ENCODE measurements at regions not wholly inside any gene's neighbourhood (a gene's known extent, or its start where the extent isn't known, plus 50 kb on each side); places are given as distances from the start of the nearest gene placed in this dataset.

GRCh38 chr14:97428808-97429440 lies 631.7 kb downstream of the VRK1 start:
- H3K36me3 ChIP-seq (replicated peaks; ENCODE audit: insufficient read depth, low read depth) = no peaks in the 10 kb centered on the region
- no peaks in the 10 kb centered on the region for H3K27me3 ChIP-seq
- H3K27ac ChIP-seq = no peak overlapping the region
- no peak overlapping the region for H3K4me2 ChIP-seq
- H3K79me2 ChIP-seq = no peaks in the 10 kb centered on the region
- no peaks in the 10 kb centered on the region for H3K4me1 ChIP-seq (ENCODE audit: insufficient read depth)
- H2AFZ ChIP-seq = no peak overlapping the region
- no peaks in the 10 kb centered on the region for H3K9me2 ChIP-seq (replicated peaks; ENCODE audit: insufficient read depth)
- TF ChIP-seq EZH2phosphoT487 (IDR thresholded peaks at IDR 0.05; ENCODE audit: low read depth, severe bottlenecking, unreplicated experiment) (no peak), EZH2 (IDR thresholded peaks at IDR 0.05; ENCODE audit: borderline replicate concordance) (no peak)
- TF ChIP-seq, protein P1, sequence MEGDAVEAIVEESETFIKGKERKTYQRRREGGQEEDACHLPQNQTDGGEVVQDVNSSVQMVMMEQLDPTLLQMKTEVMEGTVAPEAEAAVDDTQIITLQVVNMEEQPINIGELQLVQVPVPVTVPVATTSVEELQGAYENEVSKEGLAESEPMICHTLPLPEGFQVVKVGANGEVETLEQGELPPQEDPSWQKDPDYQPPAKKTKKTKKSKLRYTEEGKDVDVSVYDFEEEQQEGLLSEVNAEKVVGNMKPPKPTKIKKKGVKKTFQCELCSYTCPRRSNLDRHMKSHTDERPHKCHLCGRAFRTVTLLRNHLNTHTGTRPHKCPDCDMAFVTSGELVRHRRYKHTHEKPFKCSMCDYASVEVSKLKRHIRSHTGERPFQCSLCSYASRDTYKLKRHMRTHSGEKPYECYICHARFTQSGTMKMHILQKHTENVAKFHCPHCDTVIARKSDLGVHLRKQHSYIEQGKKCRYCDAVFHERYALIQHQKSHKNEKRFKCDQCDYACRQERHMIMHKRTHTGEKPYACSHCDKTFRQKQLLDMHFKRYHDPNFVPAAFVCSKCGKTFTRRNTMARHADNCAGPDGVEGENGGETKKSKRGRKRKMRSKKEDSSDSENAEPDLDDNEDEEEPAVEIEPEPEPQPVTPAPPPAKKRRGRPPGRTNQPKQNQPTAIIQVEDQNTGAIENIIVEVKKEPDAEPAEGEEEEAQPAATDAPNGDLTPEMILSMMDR (IDR thresholded peaks at IDR 0.05; ENCODE audit: poor library complexity) = no peak
- H3K9me3 ChIP-seq (ENCODE audit: low read depth) = no peaks in the 10 kb centered on the region
- H3K4me3 ChIP-seq = no peak overlapping the region
- no peak for DNase-seq (ENCODE audit: low spot score)
- H4K20me1 ChIP-seq (ENCODE audit: insufficient read depth, poor library complexity, severe bottlenecking) = no peaks in the 10 kb centered on the region
- WGBS (ENCODE audit: low lambda C conversion rate, missing lambda C conversion rate) = 86% methylated on average over 2 of the region's 2 CpGs

- no peak overlapping the region for H3K4me2 ChIP-seq
- WGBS (ENCODE audit: low lambda C conversion rate, missing lambda C conversion rate) = 85% methylated on average over 6 of the region's 6 CpGs
- H3K27me3 ChIP-seq = no peaks in the 10 kb centered on the region
- TF ChIP-seq, protein P1 (IDR thresholded peaks at IDR 0.05; ENCODE audit: poor library complexity) = no peak
- no peak for TF ChIP-seq EZH2phosphoT487 (IDR thresholded peaks at IDR 0.05; ENCODE audit: low read depth, severe bottlenecking, unreplicated experiment)
- no peak for TF ChIP-seq EZH2 (IDR thresholded peaks at IDR 0.05; ENCODE audit: borderline replicate concordance)
- no peak overlapping the region for H2AFZ ChIP-seq
- no peak overlapping the region for H3K27ac ChIP-seq
- H3K9me3 ChIP-seq (ENCODE audit: low read depth) = no peaks in the 10 kb centered on the region
- H3K36me3 ChIP-seq (replicated peaks; ENCODE audit: insufficient read depth, low read depth) = no peaks in the 10 kb centered on the region
- H3K9me2 ChIP-seq (replicated peaks; ENCODE audit: insufficient read depth) = no peaks in the 10 kb centered on the region
- H3K4me3 ChIP-seq = no peak overlapping the region
- no peaks in the 10 kb centered on the region for H4K20me1 ChIP-seq (ENCODE audit: insufficient read depth, poor library complexity, severe bottlenecking)
- no peaks in the 10 kb centered on the region for H3K4me1 ChIP-seq (ENCODE audit: insufficient read depth)
- no peaks in the 10 kb centered on the region for H3K79me2 ChIP-seq
- DNase-seq (ENCODE audit: low spot score) = no peak
Observed at GRCh38 chr14:97432586-97432985, 635.4 kb downstream of the VRK1 start.

GRCh38 chr14:97441740-97442362 lies 644.7 kb downstream of the VRK1 start:
- Histone ChIP-seq H3K9me2 (replicated peaks; ENCODE audit: insufficient read depth) (no peaks in the 10 kb centered on the region), H3K9me3 (ENCODE audit: low read depth) (no peaks in the 10 kb centered on the region), H3K27ac (no peak overlapping the region), H4K20me1 (ENCODE audit: insufficient read depth, poor library complexity, severe bottlenecking) (no peaks in the 10 kb centered on the region), H3K27me3 (no peaks in the 10 kb centered on the region), H3K4me1 (ENCODE audit: insufficient read depth) (no peaks in the 10 kb centered on the region), H3K4me2 (no peak overlapping the region), H3K4me3 (no peak overlapping the region), H2AFZ (no peak overlapping the region), H3K36me3 (replicated peaks; ENCODE audit: insufficient read depth, low read depth) (no peaks in the 10 kb centered on the region), H3K79me2 (no peaks in the 10 kb centered on the region)
- no peak for DNase-seq (ENCODE audit: low spot score)
- TF ChIP-seq, protein P1 (IDR thresholded peaks at IDR 0.05; ENCODE audit: poor library complexity) = no peak
- TF ChIP-seq EZH2phosphoT487 (IDR thresholded peaks at IDR 0.05; ENCODE audit: low read depth, severe bottlenecking, unreplicated experiment) (no peak), EZH2 (IDR thresholded peaks at IDR 0.05; ENCODE audit: borderline replicate concordance) (no peak)
- 81% methylated on average over 9 of the region's 9 CpGs for WGBS (ENCODE audit: low lambda C conversion rate, missing lambda C conversion rate)
